GM21447 (cell line): ENCODE measurements at regions not wholly inside any gene's neighbourhood (a gene's known extent, or its start where the extent isn't known, plus 50 kb on each side); places are given as distances from the start of the nearest gene placed in this dataset.
A peak's percentile ranks its signal among the peaks of the same experiment; 100 is the strongest.

Source experiments
- ATAC-seq: cut with Tn5 transposase; IDR thresholded peaks from one replicate; pipeline ENCODE4 v1.9.1; 2021; ENCODE audit not compliant: unreplicated experiment

DNA sequence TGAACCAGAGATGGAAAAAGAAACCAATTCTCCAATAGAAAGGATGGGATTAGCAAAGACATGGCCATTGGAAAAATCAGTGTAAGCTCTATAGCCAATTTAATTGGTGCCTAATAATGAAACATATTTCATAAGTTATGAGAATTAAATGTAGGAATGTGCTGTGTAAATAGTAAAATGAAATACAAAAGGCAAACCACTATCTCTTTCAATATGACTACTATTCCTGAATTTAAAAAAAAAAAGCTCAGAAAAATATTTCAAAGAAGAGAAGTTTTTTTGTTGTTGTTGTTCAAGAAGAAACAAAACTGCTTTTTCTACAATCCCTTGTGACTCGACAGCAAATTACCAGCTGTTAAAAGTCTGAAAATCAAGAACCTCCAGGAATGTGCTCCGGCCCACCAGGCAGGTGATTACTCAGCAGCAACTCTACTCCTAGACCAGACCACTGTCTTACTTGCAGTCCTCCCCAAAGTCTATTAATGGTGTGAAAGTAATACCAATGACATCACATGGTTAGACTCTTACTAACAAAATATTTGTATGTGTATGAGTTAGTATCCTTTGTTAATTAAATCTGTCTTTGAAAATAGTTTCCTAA, 362.4 kb downstream of the KCTD12 start:
- no peak for ATAC-seq

DNA sequence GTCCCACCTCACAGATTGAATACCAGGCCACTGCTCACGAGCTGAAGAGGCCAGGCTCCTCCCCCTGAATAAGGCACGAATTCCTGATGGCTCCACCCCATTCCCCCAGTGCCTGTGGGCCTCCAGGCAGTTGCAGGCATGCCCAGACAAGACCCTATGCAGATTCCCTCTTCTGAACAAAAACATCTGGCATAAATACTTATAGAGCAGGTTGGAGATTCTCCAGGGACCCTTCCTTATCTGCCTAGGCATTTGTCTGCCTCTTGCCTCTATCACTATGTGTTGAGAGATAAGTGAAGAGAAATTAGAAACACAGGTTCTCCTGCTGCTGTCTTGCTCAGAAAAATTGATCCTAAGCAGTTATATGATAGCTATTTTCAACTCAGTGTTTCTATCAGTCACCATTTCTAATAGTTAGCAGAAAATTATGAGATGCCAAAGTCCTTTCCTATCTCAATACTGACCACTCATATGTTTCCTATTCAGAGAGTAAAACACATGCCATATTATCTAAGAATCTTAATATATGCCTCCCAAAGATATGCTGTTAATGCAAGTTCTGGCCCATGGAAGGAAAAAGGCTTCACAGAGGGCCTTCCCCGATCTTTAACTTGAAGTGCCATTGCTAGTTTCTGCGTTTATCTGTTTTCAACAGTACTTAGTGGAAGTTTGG, 364.0 kb downstream of the KCTD12 start:
- no peak for ATAC-seq

DNA sequence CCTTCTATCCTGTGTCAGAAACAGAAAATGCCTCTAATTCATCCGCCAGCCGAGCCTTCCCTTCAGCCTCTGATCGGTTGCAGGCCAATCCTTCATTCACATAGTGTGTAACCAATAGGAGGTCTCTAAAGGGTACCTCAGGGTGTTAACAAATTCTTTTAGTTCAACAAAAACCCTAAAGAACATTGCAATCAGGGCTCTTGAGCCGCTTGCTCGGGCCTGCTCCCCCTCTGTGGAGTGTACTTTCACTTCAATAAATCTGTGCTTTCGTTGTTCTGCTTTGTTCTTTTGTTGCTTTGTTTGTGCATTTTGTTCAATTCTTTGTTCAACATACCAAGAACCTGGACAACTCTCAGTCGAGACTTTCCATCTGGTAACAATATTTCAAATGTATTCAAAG, 366.5 kb downstream of the KCTD12 start:
- ATAC-seq: no peak

DNA sequence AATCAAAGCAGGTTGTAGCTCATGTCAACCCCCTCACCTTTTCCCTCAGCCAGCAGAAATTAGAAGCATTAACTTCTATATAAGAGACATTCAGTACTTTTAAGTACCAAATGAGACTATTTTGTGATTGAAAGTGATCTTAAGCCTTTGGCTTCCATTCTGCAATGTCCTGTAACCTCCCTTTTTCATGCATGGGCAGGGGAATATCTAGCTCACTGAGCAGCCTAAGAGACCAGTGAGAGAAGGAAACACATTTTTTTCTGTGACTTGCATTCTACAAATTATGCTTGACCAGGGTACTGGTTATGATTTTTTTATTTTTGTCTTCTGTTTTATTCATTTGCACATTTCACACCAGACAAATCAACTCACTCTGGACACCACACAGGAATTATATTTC, 369.6 kb downstream of the KCTD12 start:
- ATAC-seq: no peak

DNA sequence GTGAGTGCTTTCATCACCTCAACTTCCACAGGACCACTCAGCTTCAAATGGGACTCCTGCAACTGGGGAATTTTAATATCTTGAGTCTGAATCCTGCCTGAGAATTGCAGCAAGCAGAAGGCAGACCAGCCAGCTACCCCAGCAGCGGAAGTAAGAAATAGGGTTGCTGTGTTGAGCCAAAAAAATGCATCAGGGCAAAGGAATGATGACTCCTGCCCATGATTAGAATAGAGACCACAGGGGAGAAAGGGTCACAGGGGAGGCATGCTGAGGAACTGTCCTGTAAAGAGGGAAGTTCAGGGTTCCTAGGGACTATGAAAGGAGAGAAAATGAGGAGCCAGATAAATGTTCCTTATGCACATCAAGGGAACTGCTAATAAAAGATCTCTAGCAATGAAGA, 370.2 kb downstream of the KCTD12 start:
- ATAC-seq: no peak

DNA sequence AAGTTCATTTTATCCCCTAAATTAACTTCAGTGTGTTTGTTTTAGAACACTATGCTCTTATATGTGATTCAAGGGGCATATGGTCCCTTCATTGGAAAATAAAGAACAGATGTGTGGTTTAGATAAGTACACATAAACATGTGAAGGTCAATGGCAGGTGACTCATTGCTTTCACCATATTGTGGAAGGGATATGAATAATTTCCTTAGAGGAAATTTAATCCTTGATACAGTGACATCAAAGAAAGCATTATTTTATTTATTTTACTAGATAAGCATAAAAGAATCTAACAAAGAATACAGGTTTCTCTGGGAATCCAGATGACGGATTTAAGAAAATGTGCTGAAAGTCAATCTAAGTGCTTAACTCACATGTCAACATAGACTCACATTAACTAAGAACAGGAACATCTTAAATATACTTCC, 373.5 kb downstream of the KCTD12 start:
- no peak for ATAC-seq

DNA sequence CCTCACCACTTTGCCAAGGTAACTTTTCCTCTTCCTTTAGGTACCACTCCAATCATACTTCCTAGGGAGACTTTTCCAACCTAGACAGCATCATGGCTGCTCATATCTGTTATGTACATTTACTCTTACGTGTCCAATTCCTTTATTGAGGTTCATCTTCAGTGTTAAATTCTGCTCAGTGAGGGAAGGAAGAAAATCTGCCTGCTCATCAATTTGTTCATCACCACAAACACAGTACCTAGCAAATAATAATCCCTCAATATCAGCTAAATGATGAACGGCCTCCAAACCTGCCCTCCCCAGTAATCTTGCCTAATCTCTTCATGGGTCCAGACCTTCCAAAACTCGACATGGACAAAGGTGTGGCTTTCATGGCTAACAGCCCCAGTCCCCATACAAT, 380.8 kb downstream of the KCTD12 start:
- no peak for ATAC-seq

DNA sequence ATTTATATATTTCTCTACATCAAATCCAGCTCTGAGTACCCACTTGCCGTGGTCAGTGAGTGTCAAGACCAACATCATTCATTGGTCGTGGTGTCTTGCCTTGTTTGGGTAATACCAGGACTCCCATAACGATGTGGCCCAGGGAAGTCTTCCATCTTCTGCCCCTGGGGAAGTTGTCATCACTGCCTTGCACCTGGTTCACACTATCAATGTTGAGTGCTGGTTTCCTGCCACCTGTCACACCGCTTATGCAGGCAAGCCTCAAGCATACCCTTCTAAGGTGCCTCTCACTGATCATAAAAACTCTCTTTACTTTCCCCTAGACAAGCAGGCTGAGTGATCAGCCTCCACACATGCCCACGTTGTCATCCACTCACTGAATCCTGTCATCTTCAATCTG, 382.4 kb downstream of the KCTD12 start:
- no peak for ATAC-seq

DNA sequence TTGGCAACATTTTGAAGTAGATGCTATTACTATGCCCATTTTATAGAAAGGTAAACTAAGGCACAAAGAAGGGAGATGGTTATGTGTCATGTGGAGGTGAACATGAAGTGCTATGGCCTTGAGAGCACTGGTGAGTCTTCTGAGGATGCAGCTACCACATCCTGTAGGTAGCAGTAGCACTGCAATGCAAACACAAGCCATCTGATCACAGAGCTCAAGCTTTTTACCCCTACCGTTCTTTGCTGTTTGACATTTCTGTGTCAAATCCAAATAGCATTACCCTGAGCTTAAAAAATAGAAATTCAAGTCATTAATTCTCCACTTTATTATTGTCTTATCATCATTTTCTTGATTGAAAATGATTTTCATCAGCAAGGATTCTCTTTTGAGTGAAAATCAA, 382.9 kb downstream of the KCTD12 start:
- ATAC-seq: no peak

DNA sequence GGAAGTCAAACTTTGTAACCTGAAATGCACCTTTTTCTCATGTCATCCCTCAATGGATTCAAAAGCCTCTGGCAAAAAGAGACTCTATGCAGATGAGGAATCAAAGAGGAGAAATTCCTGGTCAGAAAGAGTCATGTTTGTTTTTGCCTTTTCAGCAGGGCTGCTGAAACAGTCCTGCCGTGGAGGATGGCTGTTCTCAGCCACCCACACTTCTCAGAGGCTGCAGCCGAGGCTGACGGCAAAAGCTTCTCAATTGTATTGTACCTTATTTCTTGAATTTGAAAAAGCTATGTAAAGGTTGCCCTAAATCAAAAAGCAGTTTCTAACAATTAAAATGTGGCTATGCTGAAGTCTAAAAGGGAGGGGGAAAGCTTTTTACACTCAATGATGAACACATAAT, 385.3 kb downstream of the KCTD12 start:
- no peak for ATAC-seq

DNA sequence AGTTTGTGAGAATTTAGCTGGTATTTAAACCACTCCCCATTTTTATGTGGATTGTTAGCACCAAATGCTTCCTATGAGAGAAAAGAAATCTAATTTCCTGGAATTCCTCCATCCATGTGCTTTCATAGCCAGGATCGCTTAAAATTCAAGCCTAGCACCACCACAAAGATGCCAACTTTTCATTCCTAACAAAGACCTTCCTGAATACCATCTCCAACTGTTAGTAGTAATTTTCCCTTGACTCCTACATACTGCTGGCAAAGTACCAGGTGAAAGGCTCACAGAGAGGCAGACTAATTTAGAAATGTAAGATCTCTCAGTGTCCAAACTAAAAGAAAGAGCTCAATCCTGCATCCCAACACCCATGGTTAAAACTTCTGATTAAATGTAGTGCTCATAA, 386.3 kb downstream of the KCTD12 start:
- ATAC-seq: no peak

DNA sequence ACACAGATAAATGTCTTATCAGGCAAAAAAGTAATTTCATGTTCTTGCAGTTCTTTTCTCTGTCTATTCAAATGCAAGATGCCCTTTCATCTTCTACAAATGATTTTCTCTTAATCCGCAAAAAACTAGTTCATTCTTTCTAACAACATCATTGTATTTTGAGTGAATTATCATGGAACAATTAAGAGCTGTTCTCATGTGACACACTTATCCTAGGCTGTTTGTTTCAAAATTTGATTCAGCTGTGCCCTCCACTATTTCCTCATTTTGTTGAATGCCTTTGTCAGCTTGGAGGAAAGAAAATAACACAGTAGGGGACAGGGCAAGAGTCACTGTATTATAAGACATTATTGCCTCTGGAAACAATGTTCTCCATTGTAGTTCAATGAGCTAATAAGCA, 396.9 kb downstream of the KCTD12 start:
- ATAC-seq: no peak

DNA sequence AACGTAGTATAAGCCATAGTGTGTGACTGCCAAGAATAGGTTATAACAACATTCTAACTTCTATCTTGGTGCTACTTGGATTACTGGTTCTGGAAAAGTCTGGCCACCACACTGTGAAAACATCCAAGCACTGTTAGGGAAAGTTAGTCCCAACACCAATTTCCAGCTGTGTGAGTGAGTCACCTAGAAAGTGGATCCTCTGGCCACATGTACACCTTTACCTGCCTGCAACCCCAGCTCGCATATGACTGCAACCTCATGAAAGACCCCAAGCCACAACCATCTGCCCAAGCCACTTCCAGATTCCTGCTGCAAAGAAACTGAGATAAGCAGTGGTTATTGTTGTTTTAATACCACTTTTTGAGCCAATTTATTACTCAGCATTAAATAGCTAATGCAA, 404.5 kb downstream of the KCTD12 start:
- ATAC-seq: no peak

DNA sequence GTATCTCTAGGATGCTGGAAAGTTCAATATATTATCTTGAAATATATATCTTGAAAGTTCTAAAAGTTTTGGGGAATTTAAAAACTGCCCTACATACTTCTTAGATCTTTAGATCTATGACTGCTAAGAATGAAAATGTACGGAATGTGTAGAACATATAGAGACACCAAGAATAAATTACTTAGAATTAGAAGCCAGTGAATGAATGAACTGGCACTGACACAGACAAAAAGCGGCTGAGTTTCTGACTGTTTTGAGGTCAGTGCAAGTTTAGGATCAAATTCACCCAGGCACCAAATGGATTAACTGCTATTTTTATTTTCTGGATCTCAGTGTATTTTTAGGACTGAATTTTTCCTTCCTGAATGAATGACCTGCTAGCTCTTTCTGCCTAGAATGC, 411.2 kb downstream of the KCTD12 start:
- ATAC-seq: no peak

DNA sequence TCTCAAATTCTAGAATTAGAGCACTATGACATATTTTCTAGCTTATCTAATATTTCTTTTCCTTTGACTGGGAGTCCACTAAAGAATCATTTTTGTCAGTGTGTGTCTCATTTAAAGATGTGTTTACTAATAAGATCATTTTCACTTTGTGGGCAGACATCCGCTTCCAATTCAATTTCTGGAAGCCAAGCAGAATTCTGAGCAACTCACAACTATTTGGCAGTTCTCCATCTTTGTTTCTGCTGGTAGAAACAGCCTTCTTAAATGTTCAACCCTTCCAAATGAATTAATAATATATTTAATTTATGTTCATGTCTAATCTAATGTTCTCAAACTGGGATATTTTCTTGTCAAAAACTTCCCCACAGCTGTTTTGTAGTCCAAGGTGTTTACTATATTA, 411.8 kb downstream of the KCTD12 start:
- no peak for ATAC-seq

DNA sequence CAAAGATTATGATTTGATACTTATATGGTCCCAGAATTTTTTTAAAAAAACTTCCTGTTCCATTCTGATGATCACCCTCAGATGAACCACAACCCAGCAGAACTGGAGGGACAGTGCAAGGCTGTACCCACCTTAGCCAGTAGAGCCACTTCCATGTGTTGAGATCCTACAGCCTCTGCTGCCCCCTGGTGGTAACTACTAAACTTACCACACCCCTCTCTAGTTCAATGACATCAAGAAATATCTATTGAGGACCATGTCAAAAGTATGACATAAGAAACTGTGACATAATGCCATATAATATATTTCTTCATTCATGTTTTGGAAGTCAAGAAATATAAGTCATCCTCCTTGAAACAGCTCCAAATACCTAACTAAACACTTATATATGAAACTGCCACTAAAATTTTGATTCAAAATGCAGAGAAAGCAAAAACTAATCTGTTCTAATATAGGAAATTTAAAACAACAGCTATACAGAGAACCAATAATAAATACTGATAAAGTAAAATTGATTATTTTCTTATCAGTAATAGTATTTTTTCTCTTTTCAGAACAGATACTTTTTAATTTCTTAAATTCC, 412.6 kb downstream of the KCTD12 start:
- peak; percentile 99 for ATAC-seq

DNA sequence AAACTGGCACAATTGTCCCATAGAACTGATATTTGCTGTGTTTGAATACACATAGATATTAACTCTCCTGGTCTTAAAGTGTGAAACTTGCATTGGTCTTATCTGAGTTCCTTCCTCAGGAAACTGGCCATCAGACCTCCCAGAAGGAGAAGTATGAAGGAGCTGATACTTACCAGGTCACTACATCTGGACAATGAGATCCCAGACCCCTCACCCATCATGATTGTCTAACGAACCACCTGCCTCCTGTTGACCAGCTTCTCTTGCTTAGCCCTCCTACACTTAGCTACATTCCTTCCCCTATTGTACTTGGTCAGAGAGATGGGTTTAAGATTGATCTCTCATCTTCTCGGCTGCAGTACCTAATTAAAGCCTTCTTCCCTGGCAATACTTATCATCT, 413.3 kb downstream of the KCTD12 start:
- ATAC-seq: no peak

DNA sequence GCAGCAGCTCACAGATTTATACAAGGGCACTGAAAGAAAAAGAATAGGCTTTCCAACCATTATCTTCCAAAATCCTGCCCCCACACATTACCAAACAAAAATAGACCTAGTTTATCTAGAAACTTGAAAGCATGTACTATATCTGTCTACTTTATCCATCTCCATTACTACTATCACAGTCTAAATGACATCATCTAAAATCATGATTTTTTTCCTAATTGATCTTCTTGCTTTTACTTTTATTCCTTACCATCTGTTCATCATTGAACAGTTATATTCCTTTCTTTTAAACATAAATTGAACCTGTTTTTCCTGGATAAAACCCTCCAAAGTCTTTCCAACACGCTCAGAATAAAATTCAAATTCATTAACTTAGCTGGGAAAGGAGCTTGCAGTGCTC, 414.7 kb downstream of the KCTD12 start:
- no peak for ATAC-seq

DNA sequence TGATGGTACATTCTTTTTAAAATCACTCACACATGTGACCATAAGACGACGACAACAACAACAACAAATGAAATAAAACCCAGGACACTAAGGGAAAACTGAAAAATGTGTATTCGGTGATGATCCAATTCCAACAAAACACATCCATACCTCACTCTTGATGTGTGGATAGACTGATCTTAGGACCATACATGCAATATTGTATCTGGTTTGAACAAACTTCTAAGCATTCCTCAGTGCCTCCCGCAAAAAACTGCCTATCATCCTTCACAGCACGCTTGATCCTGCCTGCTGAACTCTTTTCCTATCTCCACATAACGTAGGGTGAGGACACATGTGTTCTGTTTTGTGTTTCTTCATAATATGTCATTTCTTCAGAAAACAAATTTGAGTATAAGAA, 415.2 kb downstream of the KCTD12 start:
- no peak for ATAC-seq

DNA sequence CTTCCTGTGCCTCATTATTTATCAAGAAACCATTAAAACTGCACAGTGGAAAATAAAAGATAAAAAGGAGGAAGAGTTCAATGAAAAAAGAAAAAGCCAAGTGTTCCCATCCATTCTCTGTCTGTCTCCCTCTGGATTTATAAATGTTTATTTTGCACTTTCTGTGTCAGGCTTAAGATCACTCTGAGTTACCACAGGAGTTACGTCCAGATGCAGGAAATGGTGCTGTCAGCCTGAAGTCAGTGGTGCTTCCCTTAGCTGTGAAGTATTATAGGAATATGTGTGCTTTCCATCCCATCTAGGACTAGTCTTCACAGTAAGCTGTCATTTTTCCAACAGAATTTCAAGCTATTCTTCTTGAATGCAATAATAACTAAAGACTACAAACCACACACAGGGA, 420.2 kb downstream of the KCTD12 start:
- no peak for ATAC-seq

DNA sequence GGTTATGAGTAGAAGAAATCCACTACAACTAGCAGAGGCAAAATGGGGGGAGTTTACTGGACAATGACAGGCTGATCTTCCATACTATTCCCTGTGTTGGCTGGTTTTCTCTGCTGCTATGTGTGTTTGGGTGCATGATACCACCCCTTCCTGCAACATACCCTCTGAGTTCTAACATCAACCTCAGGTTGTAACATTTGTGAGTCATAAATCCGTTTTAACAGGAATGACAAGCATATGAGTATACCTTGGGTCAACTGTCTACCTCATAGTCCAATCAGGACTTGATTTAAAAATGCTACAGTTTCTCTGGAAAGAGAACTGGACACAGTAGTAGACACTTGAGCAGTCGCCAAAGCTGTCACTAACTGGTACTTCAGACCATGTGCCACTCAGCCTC, 422.9 kb downstream of the KCTD12 start:
- no peak for ATAC-seq

DNA sequence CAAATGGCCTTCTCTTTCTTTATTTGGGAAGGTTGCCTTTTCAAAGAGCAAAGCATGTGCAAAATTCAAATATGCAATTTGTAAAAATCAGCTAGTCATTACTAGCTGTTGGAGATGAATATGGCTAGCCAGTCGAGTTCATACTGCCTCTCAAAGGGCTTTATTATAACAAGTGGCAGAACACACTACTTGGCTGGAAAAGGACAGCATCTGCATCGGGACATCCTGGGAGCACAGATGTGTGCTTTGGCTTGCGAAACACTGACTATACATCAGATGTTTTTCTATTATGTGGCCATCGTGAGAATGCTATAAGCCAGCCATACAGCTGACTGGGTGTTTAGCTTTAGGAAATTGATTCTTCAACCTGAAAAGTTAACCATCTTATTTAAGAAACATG, 424.2 kb downstream of the KCTD12 start:
- ATAC-seq: no peak

DNA sequence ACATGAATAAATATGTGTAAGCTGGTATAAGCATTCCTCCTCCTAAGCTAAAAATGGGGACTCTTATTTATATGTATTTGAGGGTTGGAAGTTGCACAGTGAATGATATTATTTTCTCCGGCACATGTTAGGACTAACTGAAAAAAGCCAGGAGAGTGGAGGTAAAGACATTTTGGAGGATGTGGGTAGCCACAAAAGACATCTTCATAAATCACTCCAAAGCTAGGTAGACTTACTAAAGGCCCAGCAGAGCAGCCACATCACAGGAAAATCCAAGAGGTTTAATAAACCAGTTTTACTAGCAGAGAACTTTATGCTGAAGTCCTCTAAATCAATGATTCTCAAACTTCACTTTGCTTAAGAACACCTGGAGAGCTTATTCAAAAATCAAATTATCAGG, 424.7 kb downstream of the KCTD12 start:
- ATAC-seq: no peak
